ENCODE measurements at regions not wholly inside any gene's neighbourhood (a gene's known extent, or its start where the extent isn't known, plus 50 kb on each side); places are given as distances from the start of the nearest gene placed in this dataset.

DNA sequence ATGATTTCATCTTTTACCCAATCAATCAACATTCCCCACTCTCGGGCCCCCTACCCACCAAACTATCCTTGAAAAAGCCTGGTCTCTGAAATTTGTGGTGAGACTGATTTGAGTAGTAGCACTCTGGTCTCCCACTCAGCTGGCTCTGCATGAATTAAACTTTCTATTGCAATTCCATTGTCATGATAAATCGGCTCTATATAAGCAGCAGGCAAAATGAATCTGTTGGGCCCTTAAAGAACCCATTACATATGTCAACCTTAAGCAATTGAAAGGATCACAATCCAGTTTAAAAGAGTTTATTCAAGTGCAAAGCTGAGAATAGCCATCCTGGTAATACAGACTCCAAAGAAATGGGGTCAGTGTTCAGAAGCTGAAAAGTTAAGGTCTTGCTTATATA, 68.2 kb downstream of the NEURL3 start:
- no peak for TF ChIP-seq POLR2A (IDR thresholded peaks at IDR 0.05)
- TF ChIP-seq, protein P1, sequence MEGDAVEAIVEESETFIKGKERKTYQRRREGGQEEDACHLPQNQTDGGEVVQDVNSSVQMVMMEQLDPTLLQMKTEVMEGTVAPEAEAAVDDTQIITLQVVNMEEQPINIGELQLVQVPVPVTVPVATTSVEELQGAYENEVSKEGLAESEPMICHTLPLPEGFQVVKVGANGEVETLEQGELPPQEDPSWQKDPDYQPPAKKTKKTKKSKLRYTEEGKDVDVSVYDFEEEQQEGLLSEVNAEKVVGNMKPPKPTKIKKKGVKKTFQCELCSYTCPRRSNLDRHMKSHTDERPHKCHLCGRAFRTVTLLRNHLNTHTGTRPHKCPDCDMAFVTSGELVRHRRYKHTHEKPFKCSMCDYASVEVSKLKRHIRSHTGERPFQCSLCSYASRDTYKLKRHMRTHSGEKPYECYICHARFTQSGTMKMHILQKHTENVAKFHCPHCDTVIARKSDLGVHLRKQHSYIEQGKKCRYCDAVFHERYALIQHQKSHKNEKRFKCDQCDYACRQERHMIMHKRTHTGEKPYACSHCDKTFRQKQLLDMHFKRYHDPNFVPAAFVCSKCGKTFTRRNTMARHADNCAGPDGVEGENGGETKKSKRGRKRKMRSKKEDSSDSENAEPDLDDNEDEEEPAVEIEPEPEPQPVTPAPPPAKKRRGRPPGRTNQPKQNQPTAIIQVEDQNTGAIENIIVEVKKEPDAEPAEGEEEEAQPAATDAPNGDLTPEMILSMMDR (IDR thresholded peaks at IDR 0.05), result no peak

Data from thyroid gland (tissue), 4 donors.